ENCODE measurements at regions not wholly inside any gene's neighbourhood (a gene's known extent, or its start where the extent isn't known, plus 50 kb on each side); places are given as distances from the start of the nearest gene placed in this dataset.

DNA sequence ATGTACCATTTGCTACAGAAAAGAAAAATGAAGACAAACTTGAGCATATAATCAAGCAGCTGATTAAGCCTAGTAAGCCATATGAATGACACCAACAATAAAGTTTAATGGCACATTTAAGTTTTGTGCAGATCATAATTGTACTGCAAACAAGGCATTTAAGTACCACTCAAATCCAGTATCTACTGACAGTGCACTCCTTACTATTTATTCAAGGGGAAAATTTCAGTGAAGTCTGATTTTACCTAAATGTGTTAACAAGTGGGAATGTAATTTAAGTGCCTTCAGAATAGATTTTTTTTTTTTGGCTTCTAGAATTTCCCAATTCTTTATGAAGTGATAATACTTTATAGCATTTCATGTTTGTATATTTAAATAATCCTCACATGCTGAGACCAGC, 341.0 kb upstream of the POU5F2 start:
- H3K36me3 ChIP-seq, result no peaks in the 10 kb centered on the region
- DNase-seq (ENCODE audit: low spot score) (no peak), ATAC-seq (ENCODE audit: insufficient number of reproducible peaks, low FRiP score, low read depth) (no peak)
- no peaks in the 10 kb centered on the region for H3K27me3 ChIP-seq (replicated peaks; ENCODE audit: insufficient read depth)
- no peak overlapping the region for H3K4me3 ChIP-seq
- TF ChIP-seq, protein P1, sequence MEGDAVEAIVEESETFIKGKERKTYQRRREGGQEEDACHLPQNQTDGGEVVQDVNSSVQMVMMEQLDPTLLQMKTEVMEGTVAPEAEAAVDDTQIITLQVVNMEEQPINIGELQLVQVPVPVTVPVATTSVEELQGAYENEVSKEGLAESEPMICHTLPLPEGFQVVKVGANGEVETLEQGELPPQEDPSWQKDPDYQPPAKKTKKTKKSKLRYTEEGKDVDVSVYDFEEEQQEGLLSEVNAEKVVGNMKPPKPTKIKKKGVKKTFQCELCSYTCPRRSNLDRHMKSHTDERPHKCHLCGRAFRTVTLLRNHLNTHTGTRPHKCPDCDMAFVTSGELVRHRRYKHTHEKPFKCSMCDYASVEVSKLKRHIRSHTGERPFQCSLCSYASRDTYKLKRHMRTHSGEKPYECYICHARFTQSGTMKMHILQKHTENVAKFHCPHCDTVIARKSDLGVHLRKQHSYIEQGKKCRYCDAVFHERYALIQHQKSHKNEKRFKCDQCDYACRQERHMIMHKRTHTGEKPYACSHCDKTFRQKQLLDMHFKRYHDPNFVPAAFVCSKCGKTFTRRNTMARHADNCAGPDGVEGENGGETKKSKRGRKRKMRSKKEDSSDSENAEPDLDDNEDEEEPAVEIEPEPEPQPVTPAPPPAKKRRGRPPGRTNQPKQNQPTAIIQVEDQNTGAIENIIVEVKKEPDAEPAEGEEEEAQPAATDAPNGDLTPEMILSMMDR (IDR thresholded peaks at IDR 0.05), result no peak
- H3K9me3 ChIP-seq, result no peaks in the 10 kb centered on the region
- H3K4me1 ChIP-seq (ENCODE audit: control insufficient read depth in 1 of 2, low read depth in 2 of 2), result no peaks in the 10 kb centered on the region
- no peak overlapping the region for H3K27ac ChIP-seq

DNA sequence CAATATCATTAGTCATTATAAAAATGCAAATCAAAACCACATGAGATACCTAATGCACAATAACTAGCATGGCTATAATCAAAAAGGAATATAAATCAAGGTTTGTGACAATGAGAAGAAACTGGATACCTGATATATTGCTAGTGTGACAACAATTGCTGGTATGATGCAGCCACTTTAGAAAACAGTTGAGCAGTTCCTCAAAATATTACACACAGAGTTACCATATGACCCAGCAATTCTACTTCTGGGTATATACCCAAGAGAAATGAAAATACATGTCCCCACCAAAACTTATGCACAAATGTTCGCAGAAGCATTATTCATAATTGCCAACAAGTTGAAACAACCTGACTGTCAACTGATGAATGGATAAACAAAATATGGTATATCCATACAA, 339.7 kb upstream of the POU5F2 start:
- TF ChIP-seq, protein P1 (IDR thresholded peaks at IDR 0.05), result no peak
- DNase-seq (ENCODE audit: low spot score), result no peak
- H3K27ac ChIP-seq, result no peak overlapping the region
- H3K27me3 ChIP-seq (replicated peaks; ENCODE audit: insufficient read depth), result no peaks in the 10 kb centered on the region
- ATAC-seq (ENCODE audit: insufficient number of reproducible peaks, low FRiP score, low read depth), result no peak
- H3K9me3 ChIP-seq, result no peaks in the 10 kb centered on the region
- no peaks in the 10 kb centered on the region for H3K4me1 ChIP-seq (ENCODE audit: control insufficient read depth in 1 of 2, low read depth in 2 of 2)
- H3K36me3 ChIP-seq, result no peaks in the 10 kb centered on the region
- no peak overlapping the region for H3K4me3 ChIP-seq

DNA sequence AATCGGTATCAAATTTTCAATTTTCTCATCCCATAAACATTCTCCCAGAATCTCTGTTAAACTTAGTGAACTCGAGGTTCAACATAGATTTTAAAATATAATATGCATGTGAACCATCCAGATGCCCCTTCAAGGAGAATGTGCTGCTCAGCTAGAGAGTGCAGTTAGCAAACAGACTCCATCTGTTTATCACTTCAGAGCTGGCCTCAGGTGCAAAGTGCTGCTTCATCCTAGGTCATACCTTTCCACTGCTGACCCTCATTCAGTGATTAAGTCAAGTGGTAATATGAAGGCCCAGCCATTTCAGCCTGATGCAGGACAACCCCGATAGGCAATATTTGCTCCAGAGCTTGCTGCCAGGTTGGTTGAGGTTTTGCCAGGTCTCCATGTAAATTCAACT, 339.0 kb upstream of the POU5F2 start:
- Histone ChIP-seq H3K27ac (no peak overlapping the region), H3K36me3 (no peaks in the 10 kb centered on the region), H3K9me3 (no peaks in the 10 kb centered on the region), H3K27me3 (replicated peaks; ENCODE audit: insufficient read depth) (no peaks in the 10 kb centered on the region), H3K4me3 (no peak overlapping the region), H3K4me1 (ENCODE audit: control insufficient read depth in 1 of 2, low read depth in 2 of 2) (no peaks in the 10 kb centered on the region)
- TF ChIP-seq, protein P1 (IDR thresholded peaks at IDR 0.05), result no peak
- DNase-seq (ENCODE audit: low spot score), result no peak
- no peak for ATAC-seq (ENCODE audit: insufficient number of reproducible peaks, low FRiP score, low read depth)

DNA sequence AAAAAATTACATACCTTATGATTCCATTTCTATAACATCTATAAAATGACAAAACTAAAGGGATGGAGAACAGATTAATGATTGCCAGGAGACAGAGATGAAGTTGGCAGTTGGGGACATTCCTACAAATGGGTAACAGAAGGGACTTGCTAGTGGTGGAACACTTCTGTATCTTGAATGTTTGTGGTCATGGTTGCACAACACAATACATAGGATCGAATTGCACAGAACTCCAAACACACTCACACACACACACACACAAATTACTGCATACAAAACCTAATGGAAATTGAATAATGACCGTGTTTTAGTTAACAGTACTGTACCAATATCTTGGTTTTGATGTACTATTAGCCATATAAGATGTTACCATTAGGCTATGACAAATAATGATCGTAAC, 330.7 kb upstream of the POU5F2 start:
- H3K27ac ChIP-seq, result no peak overlapping the region
- no peaks in the 10 kb centered on the region for H3K27me3 ChIP-seq (replicated peaks; ENCODE audit: insufficient read depth)
- H3K9me3 ChIP-seq, result peaks cover 6% of the 10 kb centered on the region
- no peaks in the 10 kb centered on the region for H3K36me3 ChIP-seq
- TF ChIP-seq, protein P1 (IDR thresholded peaks at IDR 0.05), result no peak
- ATAC-seq (ENCODE audit: insufficient number of reproducible peaks, low FRiP score, low read depth) (no peak), DNase-seq (ENCODE audit: low spot score) (no peak)
- H3K4me1 ChIP-seq (ENCODE audit: control insufficient read depth in 1 of 2, low read depth in 2 of 2), result no peaks in the 10 kb centered on the region
- H3K4me3 ChIP-seq, result no peak overlapping the region

GRCh38 chr5:94066437-94067207, 325.2 kb upstream of the POU5F2 start:
- H3K36me3 ChIP-seq, result no peaks in the 10 kb centered on the region
- no peaks in the 10 kb centered on the region for H3K4me1 ChIP-seq (ENCODE audit: control insufficient read depth in 1 of 2, low read depth in 2 of 2)
- no peak overlapping the region for H3K27ac ChIP-seq
- ATAC-seq (ENCODE audit: insufficient number of reproducible peaks, low FRiP score, low read depth) (no peak), DNase-seq (ENCODE audit: low spot score) (no peak)
- no peaks in the 10 kb centered on the region for H3K27me3 ChIP-seq (replicated peaks; ENCODE audit: insufficient read depth)
- TF ChIP-seq, protein P1 (IDR thresholded peaks at IDR 0.05), result no peak
- H3K4me3 ChIP-seq, result no peak overlapping the region
- H3K9me3 ChIP-seq, result peaks cover 19% of the 10 kb centered on the region

Data from thoracic aorta (tissue), 2 donors.